Activated CD8-positive, alpha-beta memory T cell treated with anti-CD3 and anti-CD28 coated beads for 4 hours (primary cell): ENCODE measurements at regions not wholly inside any gene's neighbourhood (a gene's known extent, or its start where the extent isn't known, plus 50 kb on each side); places are given as distances from the start of the nearest gene placed in this dataset.
"Not testable (repeated sequence)": the region's sequence is repeated elsewhere in the genome, so short reads cannot be mapped to it uniquely, and the experiment has no call there.

ENCODE experiments used
- DNase-seq, 2 donors: peaks; one replicate each; pipeline ENCODE4 v3.0.0-alpha.2; 2020; ENCODE audit warnings: low read depth in 2 of 2

DNA sequence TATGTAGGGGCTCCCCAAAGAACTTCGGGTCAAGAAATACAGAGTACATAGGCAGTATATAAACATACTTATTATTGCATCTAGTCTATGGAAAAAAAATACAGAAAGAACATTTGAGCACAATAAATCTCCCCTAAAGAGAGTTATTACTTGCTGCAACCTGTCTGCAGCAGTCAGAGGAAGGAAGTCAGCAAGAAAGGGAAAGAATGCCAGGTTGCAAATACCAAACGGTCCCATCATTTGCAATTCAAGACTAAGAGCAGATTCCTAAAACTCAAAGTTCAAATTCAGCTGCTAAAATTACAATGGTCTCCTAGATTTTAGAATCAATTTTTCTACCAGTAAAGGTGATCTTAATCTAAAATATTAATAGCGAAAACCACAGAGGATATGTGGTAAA lies 236.2 kb upstream of the NUDT6 start:
- DNase-seq: no peak

DNA sequence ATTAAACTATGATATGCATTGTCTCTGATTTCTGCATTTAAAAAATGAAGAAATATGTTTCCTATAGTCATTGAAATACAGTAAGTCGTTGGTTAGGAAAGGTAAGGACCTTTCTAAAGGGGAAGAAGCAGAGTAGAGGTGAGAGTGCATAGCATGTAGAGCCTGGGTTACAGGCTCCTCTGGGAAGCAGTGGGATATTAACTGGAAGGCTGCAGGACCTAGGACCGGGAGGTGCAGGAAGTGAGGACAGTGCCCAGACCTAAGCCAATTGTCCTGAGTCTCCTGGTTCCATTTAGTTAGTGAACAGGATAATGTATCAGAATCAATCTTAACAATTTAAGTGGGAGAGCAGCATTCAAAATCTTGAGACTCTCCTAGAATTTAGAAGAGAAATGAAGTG lies 237.1 kb upstream of the NUDT6 start:
- no peak for DNase-seq

GRCh38 chr4:123162859-123163258 lies 233.7 kb upstream of the SPRY1 start:
- DNase-seq: no peak

GRCh38 chr4:123163501-123163900 lies 233.1 kb upstream of the SPRY1 start:
- no peak for DNase-seq

DNA sequence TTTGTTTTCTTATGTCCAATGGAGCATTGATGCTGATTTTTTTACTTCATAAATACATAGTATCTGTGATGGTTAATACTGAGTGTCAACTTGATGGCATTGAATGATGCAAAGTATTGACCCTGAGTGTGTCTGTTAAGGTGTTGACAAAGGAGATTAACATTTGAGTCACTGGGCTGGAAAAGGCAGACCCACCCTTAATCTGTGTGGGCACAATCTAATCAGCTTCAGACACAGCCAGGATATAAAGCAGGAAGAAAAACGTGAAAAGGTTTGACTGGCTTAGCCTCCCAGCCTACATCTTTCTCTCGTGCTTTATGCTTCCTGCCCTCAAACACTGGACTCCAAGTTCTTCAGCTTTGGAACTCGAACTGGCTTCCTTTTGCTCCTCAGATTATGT lies 230.6 kb upstream of the SPRY1 start:
- no peak for DNase-seq

- DNase-seq: no peak
Measured at GRCh38 chr4:123167931-123168330, 228.7 kb upstream of the SPRY1 start.

DNA sequence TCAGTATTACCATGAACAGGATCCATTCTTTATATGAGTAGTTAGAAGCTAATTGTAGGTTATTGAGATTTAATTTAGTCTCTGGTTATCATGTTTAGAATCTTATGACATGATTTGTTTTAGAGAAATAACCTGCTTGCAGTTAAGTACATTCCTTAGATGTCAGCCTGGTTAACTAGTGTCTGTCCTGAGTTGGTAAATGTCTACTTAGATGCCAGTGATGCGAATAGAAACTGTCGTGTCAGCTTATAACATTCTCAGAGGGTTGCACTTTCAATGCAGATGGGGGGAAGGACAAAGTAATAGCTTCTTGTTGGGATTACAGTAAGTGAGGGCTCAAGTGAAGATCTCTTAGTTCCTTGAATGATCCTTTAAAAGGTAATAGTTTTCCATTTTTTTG lies 227.8 kb upstream of the SPRY1 start:
- DNase-seq: no peak

DNA sequence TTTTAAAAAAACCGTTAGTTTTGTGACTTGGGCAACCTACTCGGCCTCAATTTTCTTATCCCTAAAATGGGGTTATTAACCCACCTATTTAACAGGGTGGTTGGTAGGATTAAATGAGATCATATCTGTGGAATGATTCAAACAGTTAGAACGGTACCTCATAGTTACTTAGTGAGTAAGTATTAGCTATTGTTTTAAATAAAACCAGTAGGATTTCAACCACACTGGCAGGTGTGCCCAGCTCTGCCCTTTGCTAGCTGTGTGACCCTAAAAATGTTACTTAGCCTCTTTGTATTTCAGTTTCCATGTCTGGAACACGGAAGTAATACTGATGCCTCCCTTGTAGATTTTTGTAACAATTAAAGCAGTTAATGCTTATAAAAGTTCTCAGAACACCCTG lies 225.8 kb upstream of the SPRY1 start:
- no peak for DNase-seq

DNA sequence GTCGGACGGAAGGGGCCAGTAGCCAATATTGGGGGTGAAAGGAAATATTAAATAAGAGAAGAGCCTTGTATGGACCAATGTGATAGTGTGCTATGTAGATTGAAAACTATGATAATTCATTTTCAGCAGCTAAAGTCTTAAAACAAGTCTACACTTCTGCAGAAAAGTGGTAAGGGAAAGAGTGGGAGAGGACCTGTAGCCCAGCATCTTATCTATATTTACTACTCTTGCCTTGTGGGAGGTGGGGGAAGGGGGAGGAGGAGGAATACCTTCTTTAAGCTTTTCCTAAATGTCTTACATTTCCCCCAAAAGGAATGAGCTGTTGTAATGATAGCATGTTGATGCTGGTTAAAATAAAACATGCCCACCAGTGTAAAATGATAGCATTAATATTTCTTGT lies 220.0 kb upstream of the SPRY1 start:
- DNase-seq: no peak

DNA sequence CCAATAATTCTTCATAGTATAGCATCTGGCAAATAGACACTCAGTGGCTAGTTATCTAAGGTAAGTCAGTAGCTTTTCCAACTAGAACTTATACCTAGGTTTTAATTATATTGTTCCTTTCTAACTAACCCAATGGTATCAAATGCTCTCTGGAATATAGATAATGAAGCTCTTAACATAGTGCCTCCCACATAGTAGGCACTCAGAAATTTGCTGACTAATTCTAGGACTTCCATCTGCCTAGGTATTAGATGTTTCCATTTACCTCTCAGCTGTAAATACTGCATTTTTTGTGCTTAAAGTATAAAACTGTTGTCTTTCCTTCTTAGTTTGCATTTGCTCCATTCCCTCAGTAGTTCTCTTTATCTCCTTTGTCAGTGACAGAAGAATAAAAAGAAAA lies 214.3 kb upstream of the SPRY1 start:
- no peak for DNase-seq

DNA sequence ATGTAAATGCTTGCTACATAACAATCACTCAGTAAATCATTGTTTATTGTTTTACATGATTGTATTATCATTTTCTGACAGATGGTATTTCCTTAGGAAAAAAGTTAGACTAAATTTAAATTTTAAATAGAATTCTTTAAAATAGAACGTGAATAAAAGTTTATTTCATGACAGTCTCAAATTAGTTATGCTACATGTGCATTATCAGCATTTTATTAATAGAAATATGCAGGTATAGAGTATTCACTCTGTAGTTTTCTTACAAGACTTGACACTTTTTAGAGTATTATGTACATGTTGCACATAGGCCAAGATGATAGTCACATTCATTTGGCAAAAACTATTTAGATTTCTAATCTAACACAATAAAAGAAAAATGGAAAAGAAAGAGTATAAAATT lies 213.3 kb upstream of the SPRY1 start:
- no peak for DNase-seq

DNA sequence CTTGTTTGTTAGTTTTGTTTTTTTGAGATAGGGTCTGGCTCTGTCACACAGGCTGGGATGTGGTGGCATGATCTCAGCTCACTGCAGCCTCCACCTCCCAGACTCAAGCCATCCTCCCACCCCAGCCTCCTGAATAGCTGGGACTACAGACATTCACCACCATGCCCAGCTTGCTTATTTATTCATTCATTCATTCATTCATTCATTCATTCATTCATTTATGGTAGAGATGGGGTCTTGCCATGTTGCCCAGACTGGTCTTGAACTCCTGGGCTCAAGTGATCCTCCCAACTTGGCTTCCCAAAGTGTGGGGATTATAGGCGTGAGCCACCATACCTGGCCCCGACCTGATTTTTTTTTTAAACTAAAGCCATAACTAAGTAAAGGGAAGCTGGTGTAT lies 212.8 kb upstream of the SPRY1 start:
- not testable (repeated sequence) for DNase-seq

DNA sequence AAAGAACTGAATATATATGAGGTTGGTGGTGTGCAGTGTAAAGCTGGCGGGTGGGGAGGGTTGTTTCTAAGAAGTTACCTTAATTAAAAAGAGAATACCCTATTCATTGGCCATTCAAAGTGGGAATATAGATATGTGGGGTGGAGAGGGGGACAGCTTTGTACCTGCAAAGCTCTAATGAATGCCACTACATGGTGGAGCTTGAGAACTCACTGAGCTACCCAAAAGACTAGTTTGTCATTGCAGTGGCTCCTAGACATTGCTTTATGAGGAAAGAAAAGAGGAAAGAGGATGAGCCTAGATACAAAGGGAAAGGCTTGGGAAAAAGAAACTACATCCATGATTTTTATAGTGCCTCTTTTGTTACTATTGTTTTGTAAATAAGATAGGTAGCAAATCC lies 209.9 kb upstream of the SPRY1 start:
- no peak for DNase-seq

DNA sequence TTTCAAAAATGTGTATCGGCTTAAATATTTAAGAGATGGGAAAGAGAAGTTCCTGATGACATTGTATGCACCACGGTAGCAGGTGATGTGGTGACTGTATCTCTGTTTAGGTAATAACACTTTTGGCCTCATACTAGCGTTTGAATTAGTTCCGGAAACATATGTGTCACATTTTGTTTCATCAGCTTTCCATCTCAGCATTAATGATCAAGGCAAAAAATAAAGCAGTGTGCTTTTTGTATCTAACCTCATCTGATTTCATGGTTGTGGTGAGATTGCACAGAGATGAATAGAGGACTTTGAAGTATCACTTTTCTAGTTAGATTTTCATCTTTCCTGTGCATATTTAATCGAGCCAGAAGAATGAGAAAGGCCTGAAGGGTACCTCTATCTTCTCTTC lies 206.4 kb upstream of the SPRY1 start:
- no peak for DNase-seq

DNA sequence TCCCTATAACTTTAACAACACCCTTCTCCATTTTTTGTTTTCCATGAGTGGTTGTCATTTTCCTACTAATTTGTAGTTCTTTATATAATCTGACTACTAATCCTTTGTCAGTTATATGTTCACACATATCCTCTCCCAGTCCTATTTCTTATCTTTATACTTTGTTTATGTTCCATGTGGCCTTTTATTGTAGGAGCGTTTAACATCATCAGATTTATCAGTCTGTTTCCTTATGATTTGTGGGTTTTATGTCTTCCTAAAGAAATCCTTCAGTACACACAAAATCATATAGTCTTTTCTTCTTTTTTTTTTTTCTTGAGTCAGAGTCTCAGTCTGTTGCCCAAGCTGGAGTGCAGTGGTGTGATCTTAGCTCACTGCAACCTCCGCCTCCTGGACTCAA lies 204.9 kb upstream of the SPRY1 start:
- no peak for DNase-seq

- DNase-seq: no peak
Measured at GRCh38 chr4:123193802-123194367, 202.7 kb upstream of the SPRY1 start.

GRCh38 chr4:123198706-123199105 lies 197.9 kb upstream of the SPRY1 start:
- no peak for DNase-seq

DNA sequence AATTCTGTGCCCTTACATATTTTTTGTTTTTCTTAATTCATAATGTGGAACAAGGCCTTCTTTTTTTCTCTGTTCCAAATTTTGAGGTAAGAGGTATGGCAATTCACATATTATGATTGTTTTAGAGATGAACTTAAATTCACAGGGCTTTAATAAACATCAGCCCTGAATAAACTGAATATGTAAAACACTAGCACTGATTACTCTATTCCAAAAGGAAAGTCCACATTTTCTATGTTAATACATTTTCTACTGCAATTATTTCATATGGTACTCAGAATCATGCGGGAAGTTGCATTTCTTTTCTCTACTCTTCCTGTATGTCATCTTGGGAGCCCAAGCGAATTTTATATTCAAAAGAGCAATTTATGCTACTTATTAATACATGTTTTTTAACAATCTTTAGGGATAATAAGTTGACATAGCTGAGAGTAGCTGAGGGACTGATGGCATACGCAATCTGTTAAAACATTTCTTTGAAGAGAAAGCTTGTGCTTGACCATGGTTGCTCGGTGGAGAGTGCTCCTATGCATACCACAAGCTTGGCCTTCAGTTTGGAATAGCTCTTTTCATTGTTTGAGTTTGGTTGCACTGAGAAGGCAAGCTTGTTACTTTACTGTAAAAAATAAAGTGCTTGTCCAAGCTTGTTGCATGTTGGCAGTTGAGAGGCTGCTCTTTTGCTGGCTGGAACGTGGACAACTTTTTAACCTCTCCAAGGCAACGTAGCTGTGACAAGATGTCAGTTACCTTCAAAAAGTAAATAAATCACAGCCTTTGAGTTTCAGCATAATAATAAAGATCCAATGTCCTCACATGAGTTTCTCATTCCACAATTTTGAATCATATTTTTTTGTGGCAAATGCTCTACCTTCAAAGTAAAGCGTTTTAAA lies 196.3 kb upstream of the SPRY1 start:
- DNase-seq: no peak

- DNase-seq: no peak
Measured at GRCh38 chr4:123204737-123205136, 191.9 kb upstream of the SPRY1 start.

- no peak for DNase-seq
Measured at GRCh38 chr4:123206016-123206415, 190.6 kb upstream of the SPRY1 start.

- no peak for DNase-seq
Measured at GRCh38 chr4:123209436-123209835, 187.2 kb upstream of the SPRY1 start.

- no peak for DNase-seq
Measured at GRCh38 chr4:123215536-123215935, 181.1 kb upstream of the SPRY1 start.

DNA sequence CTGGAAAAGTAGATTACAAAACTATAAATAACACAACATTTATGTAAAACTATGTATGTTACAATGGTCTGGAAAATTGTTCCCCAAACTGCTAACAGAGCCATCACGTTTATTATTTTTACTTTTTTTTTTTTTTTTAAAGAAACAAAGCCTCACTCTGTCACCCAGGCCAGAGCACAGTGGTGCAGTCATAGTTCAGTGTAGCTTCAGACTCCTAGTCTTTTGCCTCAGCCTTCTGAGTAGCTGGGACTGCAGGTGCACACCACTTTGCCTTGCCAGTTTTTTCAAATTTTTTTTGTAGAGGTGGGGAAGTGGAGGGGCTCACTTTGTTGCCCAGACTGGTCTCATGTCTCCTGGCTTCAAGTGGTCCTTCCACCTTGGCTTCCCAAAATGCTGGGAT lies 180.1 kb upstream of the SPRY1 start:
- no peak for DNase-seq

DNA sequence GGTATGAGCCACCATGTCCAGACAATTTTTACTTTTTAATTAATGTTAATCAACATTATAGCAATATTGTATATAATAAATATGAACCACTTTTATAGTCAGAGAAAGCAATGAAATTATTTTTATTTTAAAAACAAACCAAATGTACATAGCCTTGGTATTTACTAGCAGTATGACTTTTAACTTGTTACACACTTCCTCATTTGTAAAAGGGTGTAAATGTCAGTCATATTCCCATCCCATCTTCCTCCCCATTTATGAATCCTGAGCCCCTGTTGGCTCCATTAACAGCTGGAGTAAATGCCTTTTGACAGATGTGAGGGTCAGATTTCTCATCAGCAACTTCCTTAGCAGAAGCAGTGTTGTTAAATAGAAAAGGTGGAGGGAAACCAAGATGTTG lies 179.6 kb upstream of the SPRY1 start:
- DNase-seq: no peak
